GM12878 (cell line): ENCODE measurements at regions not wholly inside any gene's neighbourhood (a gene's known extent, or its start where the extent isn't known, plus 50 kb on each side); places are given as distances from the start of the nearest gene placed in this dataset.

Source experiments
- ATAC-seq: fragments of 200-7000 bp; cut with Tn5 transposase; 3 replicates; pipeline ENCODE4 v1.9.1; 2020; ENCODE audit warnings: mild to moderate bottlenecking, moderate library complexity
- BruUV-seq: library from RNA; stranded (reverse); fragments of 400-500 nt; replicated peaks from 2 replicates; lab custom pipeline; 2021; lab: Mats Ljungman, UMichigan
- CTCF ChIA-PET: fragments of 300-600 bp; sonication (Branson Sonifier 250); formaldehyde crosslinking; extraction: SDS; loops from one replicate; lab custom pipeline; 2021; ENCODE audit warnings: inconsistent platforms; lab: Yijun Ruan, JAX
- POLR2A ChIA-PET: fragments of 350-600 bp; formaldehyde crosslinking; extraction: SDS; loops from one replicate; lab custom pipeline; 2021; ENCODE audit warnings: inconsistent platforms; lab: Charles Lee
- RAD21 ChIA-PET: fragments of 300-600 bp; sonication (Branson Sonifier 250); formaldehyde crosslinking; loops from one replicate; lab custom pipeline; 2023; ENCODE audit warnings: antibody characterized with exemption; ENCODE audit not compliant: unreplicated experiment; lab: Charles Lee
- SMC1A ChIA-PET: fragments of 300-600 bp; sonication (Branson Sonifier 250); formaldehyde crosslinking; loops from one replicate; lab custom pipeline; 2023; ENCODE audit not compliant: unreplicated experiment, uncharacterized antibody; lab: Charles Lee
- DNase-seq: peaks from one replicate; pipeline ENCODE4 v3.0.0-alpha.2; 2011; ENCODE audit warnings: low read depth, low spot score
- FAIRE-seq: peaks from 3 replicates; lab custom pipeline; 2011; peaks lifted over from hg19 to GRCh38; lab: Jason Lieb, UNC
- H2AFZ ChIP-seq: 2 replicates; pipeline ENCODE4 v1.6.0; 2011; ENCODE audit warnings: low read depth, low read length, control low read depth; ENCODE audit not compliant: control insufficient read depth
- H3K27ac ChIP-seq: 2 replicates; pipeline ENCODE4 v1.5.1; 2011; ENCODE audit warnings: control low read depth; ENCODE audit not compliant: control insufficient read depth, insufficient read depth
- H3K27me3 ChIP-seq, 2 experiments: replicated peaks in 1 of 2; 2 replicates each; pipeline versions ENCODE4 v1.6.0 to v1.6.1; 2011; ENCODE audit warnings: low read length in 1 of 2; ENCODE audit not compliant: control insufficient read depth in 2 of 2, insufficient read depth in 2 of 2
- H3K36me3 ChIP-seq, 2 experiments: 2 replicates each; pipeline ENCODE4 v1.5.1; 2011; ENCODE audit warnings: low read length in 1 of 2; ENCODE audit not compliant: control insufficient read depth in 2 of 2, insufficient read depth in 2 of 2
- H3K4me1 ChIP-seq: 2 replicates; pipeline ENCODE4 v1.6.1; 2011; ENCODE audit warnings: mild to moderate bottlenecking, low read length, moderate library complexity, mixed read lengths; ENCODE audit not compliant: control insufficient read depth, insufficient read depth
- H3K4me2 ChIP-seq: 2 replicates; pipeline ENCODE4 v1.6.0; 2011; ENCODE audit warnings: control low read depth; ENCODE audit not compliant: control insufficient read depth, insufficient read depth
- H3K4me3 ChIP-seq: fragments of 200-600 bp; sonication (generic); 2 replicates; pipeline ENCODE4 v1.5.1; 2016
- H3K79me2 ChIP-seq: 2 replicates; pipeline ENCODE4 v1.6.0; 2011; ENCODE audit warnings: low read length; ENCODE audit not compliant: control insufficient read depth, insufficient read depth
- H3K9ac ChIP-seq: 2 replicates; pipeline ENCODE4 v1.8.0; 2011; ENCODE audit warnings: low read length, control low read depth, mixed read lengths; ENCODE audit not compliant: control insufficient read depth, insufficient read depth
- H3K9me3 ChIP-seq: replicated peaks from 3 replicates; pipeline ENCODE4 v1.5.1; 2011; ENCODE audit warnings: mild to moderate bottlenecking, low read length; ENCODE audit not compliant: control insufficient read depth, insufficient read depth
- H4K20me1 ChIP-seq: 2 replicates; pipeline ENCODE4 v1.6.0; 2011; ENCODE audit not compliant: control insufficient read depth, insufficient read depth
- CUX1 ChIP-seq: IDR thresholded peaks from 2 replicates; pipeline ENCODE4 v1.6.1; 2012; ENCODE audit warnings: improper control_type of control experiment, low read depth, low read length; ENCODE audit not compliant: insufficient replicate concordance
- EGR1 ChIP-seq, 2 experiments: IDR thresholded peaks; 1 replicate in 1 of 2; 2 replicates in 1 of 2; pipeline ENCODE4 v1.6.1; 2011 to 2012; ENCODE audit warnings: low read depth in 2 of 2, low read length in 2 of 2, borderline replicate concordance in 1 of 2, mild to moderate bottlenecking in 1 of 2, moderate library complexity in 1 of 2
- ELK1 ChIP-seq: IDR thresholded peaks from 2 replicates; pipeline ENCODE4 v1.6.1; 2012; ENCODE audit warnings: low read depth, low read length, improper control_type of control experiment
- GABPA ChIP-seq: IDR thresholded peaks from 2 replicates; pipeline ENCODE4 v1.6.1; 2014; ENCODE audit warnings: antibody characterized with exemption, low read depth, mild to moderate bottlenecking, inconsistent platforms
- HCFC1 ChIP-seq: fragments of 150-350 bp; IDR thresholded peaks from 2 replicates; pipeline ENCODE4 v1.6.1; 2014; ENCODE audit warnings: low read length
- HDAC6 ChIP-seq: fragments of 200-600 bp; sonication (generic); IDR thresholded peaks from one replicate; pipeline ENCODE4 v1.8.0; 2017; ENCODE audit warnings: antibody characterized with exemption; ENCODE audit not compliant: unreplicated experiment
- HDGF ChIP-seq: fragments of 450-650 bp; IDR thresholded peaks from 2 replicates; pipeline ENCODE4 v1.6.1; 2016; ENCODE audit warnings: antibody characterized with exemption
- MLLT1 ChIP-seq: fragments of 450-650 bp; IDR thresholded peaks from 2 replicates; pipeline ENCODE4 v1.6.1; 2016; ENCODE audit warnings: mild to moderate bottlenecking
- NR2F1 ChIP-seq: fragments of 450-650 bp; conservative IDR thresholded peaks from 2 replicates; pipeline ENCODE4 v1.6.1; 2017; ENCODE audit warnings: mild to moderate bottlenecking
- RCOR1 ChIP-seq: conservative IDR thresholded peaks from 2 replicates; pipeline ENCODE4 v1.6.1; 2012; ENCODE audit warnings: low read depth, low read length, improper control_type of control experiment
- SIX5 ChIP-seq: IDR thresholded peaks from 2 replicates; pipeline ENCODE4 v1.6.1; 2011; ENCODE audit warnings: mild to moderate bottlenecking, low read depth, low read length, moderate library complexity; ENCODE audit not compliant: severe bottlenecking
- SMAD5 ChIP-seq: IDR thresholded peaks from 2 replicates; pipeline ENCODE4 v1.6.1; 2016; ENCODE audit warnings: antibody characterized with exemption, low read depth
- TAF1 ChIP-seq: IDR thresholded peaks from 2 replicates; pipeline ENCODE4 v1.6.1; 2011; ENCODE audit warnings: mild to moderate bottlenecking, low read depth, low read length, borderline replicate concordance
- ZNF622 ChIP-seq: fragments of 450-650 bp; IDR thresholded peaks from 2 replicates; pipeline ENCODE4 v1.6.1; 2017; ENCODE audit warnings: mild to moderate bottlenecking, inconsistent platforms
- WGBS: methylation state at CpG from one replicate; pipeline ENCODE4 v1.1.6; 2016; ENCODE audit warnings: low lambda C conversion rate; ENCODE audit not compliant: insufficient replicate concordance, insufficient coverage; ENCODE audit errors: missing lambda C conversion rate; 5-methylcytosine and 5-hydroxymethylcytosine counted together
- in situ Hi-C: fragments of 300-500 bp; cut with MboI; formaldehyde crosslinking; loops from 9 replicates; pipeline ENCODE4 v1.14.3; 2018; ENCODE audit warnings: mixed read lengths
- intact Hi-C: fragments of 100-400 bp; cut with micrococcal nuclease; formaldehyde crosslinking; loops from one replicate; pipeline ENCODE4 v1.14.2; 2022; ENCODE audit not compliant: unreplicated experiment

GRCh38 chr12:86331012-86331411 is 74.8 kb upstream of the MGAT4C start:
- POLR2A ChIA-PET = no interaction called here
- CTCF ChIA-PET = no interaction called here

More at GRCh38 chr12:86331012-86331411, 74.8 kb upstream of the MGAT4C start:
- in situ Hi-C loops (no loop called here), intact Hi-C loops (no loop called here)
- Histone ChIP-seq H3K36me3 (no peaks in the 10 kb centered on the region), H2AFZ (no peak overlapping the region), H3K9me3 (no peaks in the 10 kb centered on the region), H3K27me3 (no peaks in the 10 kb centered on the region), H3K4me1 (no peaks in the 10 kb centered on the region), H3K4me2 (no peak overlapping the region), H4K20me1 (no peaks in the 10 kb centered on the region), H3K4me3 (no peak overlapping the region), H3K79me2 (no peaks in the 10 kb centered on the region), H3K27ac (no peak overlapping the region), H3K9ac (no peak overlapping the region)
- DNase-seq = no peak
- no TSS peak for BruUV-seq
- ChIA-PET RAD21 (no interaction called here), SMC1A (no interaction called here)
- no peak for ATAC-seq
- FAIRE-seq = no peak
- 13% methylated on average over 4 of the region's 4 CpGs for WGBS
- no peak for TF ChIP-seq HDGF
- TF ChIP-seq HCFC1 = no peak
- no peak for TF ChIP-seq ZNF622
- no peak for TF ChIP-seq GABPA
- TF ChIP-seq CUX1 = no peak
- no peak for TF ChIP-seq MLLT1
- no peak for TF ChIP-seq ELK1
- TF ChIP-seq HDAC6 = no peak
- TF ChIP-seq NR2F1 = no peak
- no peak for TF ChIP-seq SMAD5
- no peak for TF ChIP-seq SIX5
- no peak for TF ChIP-seq EGR1 (IDR thresholded peaks at IDR 0.05; ENCODE audit: borderline replicate concordance in 1 of 2, low read depth in 2 of 2, low read length in 2 of 2)
- no peak for TF ChIP-seq TAF1
- TF ChIP-seq RCOR1 = no peak
- TF ChIP-seq, all 136 proteins: peak for 0
